ENCODE measurements at regions not wholly inside any gene's neighbourhood (a gene's known extent, or its start where the extent isn't known, plus 50 kb on each side); places are given as distances from the start of the nearest gene placed in this dataset.
"Not testable (repeated sequence)": the region's sequence is repeated elsewhere in the genome, so short reads cannot be mapped to it uniquely, and the experiment has no call there.

DNA sequence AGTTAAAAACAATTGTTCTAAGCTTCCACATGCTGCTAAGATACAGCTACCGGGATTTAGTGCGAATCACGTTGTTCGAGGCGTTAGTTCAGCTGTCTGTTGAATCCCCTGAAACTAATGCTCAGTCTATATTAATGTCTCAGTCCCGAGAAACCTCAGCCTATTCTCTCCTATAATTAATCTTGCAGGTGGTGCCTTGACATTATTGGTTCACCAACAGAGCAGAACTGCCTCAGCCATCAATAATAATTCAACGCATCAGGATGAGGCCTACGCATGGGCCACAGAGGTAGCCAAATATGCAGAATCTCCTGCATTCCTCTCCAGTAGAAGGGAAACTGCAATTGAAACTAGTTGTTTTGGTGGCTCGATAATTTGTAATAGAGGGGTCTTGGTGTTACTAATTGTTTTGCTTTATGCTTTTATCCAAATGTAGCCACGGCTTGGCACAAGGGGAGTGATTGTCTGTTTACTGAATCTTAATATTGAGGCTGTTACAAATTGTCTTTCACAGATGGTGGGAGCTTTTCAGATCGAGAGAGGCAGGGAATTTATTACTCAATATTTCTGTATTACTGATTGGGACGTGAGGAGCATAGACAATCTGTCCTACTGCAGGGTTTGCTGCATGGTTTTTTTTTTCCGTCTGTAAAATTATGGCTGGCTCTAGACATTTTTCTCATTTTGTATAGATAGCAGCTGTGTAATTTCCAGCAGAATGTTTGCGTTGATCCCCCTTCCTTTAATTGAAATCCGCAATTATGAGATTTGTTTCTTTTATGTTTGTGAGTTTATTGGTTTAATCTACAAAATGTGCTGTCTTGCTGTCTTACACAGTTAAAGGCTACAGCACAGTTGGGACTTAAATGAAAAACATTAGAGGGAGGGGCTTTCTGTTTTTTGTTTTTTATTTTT, 1036.5 kb upstream of the NOVA1 start:
- TF ChIP-seq EZH2 (IDR thresholded peaks at IDR 0.05; ENCODE audit: borderline replicate concordance, low read depth, low read length, severe bottlenecking): no peak
- TF ChIP-seq, protein P1, sequence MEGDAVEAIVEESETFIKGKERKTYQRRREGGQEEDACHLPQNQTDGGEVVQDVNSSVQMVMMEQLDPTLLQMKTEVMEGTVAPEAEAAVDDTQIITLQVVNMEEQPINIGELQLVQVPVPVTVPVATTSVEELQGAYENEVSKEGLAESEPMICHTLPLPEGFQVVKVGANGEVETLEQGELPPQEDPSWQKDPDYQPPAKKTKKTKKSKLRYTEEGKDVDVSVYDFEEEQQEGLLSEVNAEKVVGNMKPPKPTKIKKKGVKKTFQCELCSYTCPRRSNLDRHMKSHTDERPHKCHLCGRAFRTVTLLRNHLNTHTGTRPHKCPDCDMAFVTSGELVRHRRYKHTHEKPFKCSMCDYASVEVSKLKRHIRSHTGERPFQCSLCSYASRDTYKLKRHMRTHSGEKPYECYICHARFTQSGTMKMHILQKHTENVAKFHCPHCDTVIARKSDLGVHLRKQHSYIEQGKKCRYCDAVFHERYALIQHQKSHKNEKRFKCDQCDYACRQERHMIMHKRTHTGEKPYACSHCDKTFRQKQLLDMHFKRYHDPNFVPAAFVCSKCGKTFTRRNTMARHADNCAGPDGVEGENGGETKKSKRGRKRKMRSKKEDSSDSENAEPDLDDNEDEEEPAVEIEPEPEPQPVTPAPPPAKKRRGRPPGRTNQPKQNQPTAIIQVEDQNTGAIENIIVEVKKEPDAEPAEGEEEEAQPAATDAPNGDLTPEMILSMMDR (IDR thresholded peaks at IDR 0.05; ENCODE audit: borderline replicate concordance, extremely low read depth, low read length, poor library complexity, severe bottlenecking): no peak
- ATAC-seq (ENCODE audit: insufficient read depth, low read depth): no peak
- H3K9me3 ChIP-seq (ENCODE audit: insufficient read depth, low read length, severe bottlenecking): no peaks in the 10 kb centered on the region
- H3K27me3 ChIP-seq (ENCODE audit: insufficient read depth, low read length, poor library complexity): no peaks in the 10 kb centered on the region
- H3K9ac ChIP-seq (ENCODE audit: low read depth, low read length): no peak overlapping the region
- H3K27ac ChIP-seq (ENCODE audit: low read length): no peak overlapping the region
- no peaks in the 10 kb centered on the region for H3K36me3 ChIP-seq (ENCODE audit: insufficient read depth, low read length)
- no peak overlapping the region for H3K4me3 ChIP-seq (ENCODE audit: low read depth in 1 of 2, low read length in 2 of 2)
- no peaks in the 10 kb centered on the region for H3K79me2 ChIP-seq (ENCODE audit: insufficient read depth, low read length)
- no peaks in the 10 kb centered on the region for H3K4me1 ChIP-seq (ENCODE audit: insufficient read depth, low read length)
- no peak overlapping the region for H3K4me2 ChIP-seq (ENCODE audit: insufficient read depth, low read length)
- no peak for DNase-seq
- H2AFZ ChIP-seq (ENCODE audit: low read depth, low read length): no peak overlapping the region
- H4K20me1 ChIP-seq (ENCODE audit: insufficient read depth, low read length): no peaks in the 10 kb centered on the region

- not testable (repeated sequence) for H4K20me1 ChIP-seq (ENCODE audit: insufficient read depth, low read length); H3K4me2 ChIP-seq (ENCODE audit: insufficient read depth, low read length); H3K9ac ChIP-seq (ENCODE audit: low read depth, low read length); H3K27me3 ChIP-seq (ENCODE audit: insufficient read depth, low read length, poor library complexity); ATAC-seq (ENCODE audit: insufficient read depth, low read depth); H3K4me1 ChIP-seq (ENCODE audit: insufficient read depth, low read length); H3K79me2 ChIP-seq (ENCODE audit: insufficient read depth, low read length); H3K36me3 ChIP-seq (ENCODE audit: insufficient read depth, low read length); H2AFZ ChIP-seq (ENCODE audit: low read depth, low read length); H3K27ac ChIP-seq (ENCODE audit: low read length); H3K4me3 ChIP-seq (ENCODE audit: low read depth in 1 of 2, low read length in 2 of 2); DNase-seq; H3K9me3 ChIP-seq (ENCODE audit: insufficient read depth, low read length, severe bottlenecking)
Measured at GRCh38 chr14:27640688-27641087, 1042.9 kb upstream of the NOVA1 start.

DNA sequence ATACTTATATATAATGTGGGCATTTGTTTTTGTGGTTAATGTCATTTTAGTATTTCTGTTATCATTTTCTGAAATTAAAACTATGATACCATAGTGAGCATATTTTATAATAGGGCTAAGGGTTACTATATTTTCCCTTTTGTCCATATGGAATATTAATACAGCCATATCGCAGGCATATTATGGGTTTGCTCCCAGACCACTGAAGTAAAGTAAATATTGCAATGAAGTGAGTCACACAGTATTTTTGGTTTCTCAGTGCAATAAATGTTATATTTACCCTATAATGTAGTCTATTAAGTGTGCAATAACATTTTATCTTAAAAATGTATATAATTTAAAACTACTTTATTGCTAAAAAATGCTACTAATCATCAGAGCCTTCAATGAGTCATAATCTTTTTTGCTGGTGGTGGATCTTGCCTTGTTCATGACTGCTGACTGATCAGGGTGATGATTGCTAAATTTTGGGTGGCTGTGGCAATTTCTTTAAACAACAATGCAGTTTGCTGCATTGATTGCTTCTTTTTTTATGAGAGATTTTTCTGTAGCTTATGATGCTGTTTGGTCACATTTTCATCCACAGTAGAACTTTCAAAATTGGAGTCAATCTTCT, 1044.5 kb upstream of the NOVA1 start:
- DNase-seq: no peak
- H3K27me3 ChIP-seq (ENCODE audit: insufficient read depth, low read length, poor library complexity): no peaks in the 10 kb centered on the region
- H3K9ac ChIP-seq (ENCODE audit: low read depth, low read length): no peak overlapping the region
- no peaks in the 10 kb centered on the region for H3K36me3 ChIP-seq (ENCODE audit: insufficient read depth, low read length)
- H3K79me2 ChIP-seq (ENCODE audit: insufficient read depth, low read length): no peaks in the 10 kb centered on the region
- no peaks in the 10 kb centered on the region for H3K4me1 ChIP-seq (ENCODE audit: insufficient read depth, low read length)
- H3K27ac ChIP-seq (ENCODE audit: low read length): no peak overlapping the region
- ATAC-seq (ENCODE audit: insufficient read depth, low read depth): no peak
- no peak overlapping the region for H2AFZ ChIP-seq (ENCODE audit: low read depth, low read length)
- no peak overlapping the region for H3K4me3 ChIP-seq (ENCODE audit: low read depth in 1 of 2, low read length in 2 of 2)
- no peaks in the 10 kb centered on the region for H4K20me1 ChIP-seq (ENCODE audit: insufficient read depth, low read length)
- H3K4me2 ChIP-seq (ENCODE audit: insufficient read depth, low read length): no peak overlapping the region
- no peak for TF ChIP-seq EZH2 (IDR thresholded peaks at IDR 0.05; ENCODE audit: borderline replicate concordance, low read depth, low read length, severe bottlenecking)
- TF ChIP-seq, protein P1 (IDR thresholded peaks at IDR 0.05; ENCODE audit: borderline replicate concordance, extremely low read depth, low read length, poor library complexity, severe bottlenecking): no peak
- no peaks in the 10 kb centered on the region for H3K9me3 ChIP-seq (ENCODE audit: insufficient read depth, low read length, severe bottlenecking)

DNA sequence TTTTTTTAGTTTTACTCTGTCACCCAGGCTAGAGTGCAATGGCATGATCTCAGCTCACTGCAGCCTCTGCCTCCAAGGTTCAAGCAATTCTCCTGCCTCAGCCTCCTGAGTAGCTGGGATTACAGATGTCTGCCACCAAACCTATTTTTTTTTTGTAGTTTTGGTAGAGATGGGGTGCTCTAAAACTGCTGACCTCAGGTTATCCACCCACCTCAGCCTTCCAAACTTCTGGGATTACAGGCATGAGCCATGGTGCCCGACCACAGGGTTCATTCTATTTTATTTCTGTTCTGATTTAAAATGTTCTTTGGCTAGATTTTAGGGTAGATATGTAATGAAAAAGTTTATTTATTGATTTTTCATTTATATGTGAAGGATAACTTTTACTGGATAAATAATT, 1062.8 kb upstream of the NOVA1 start:
- Histone ChIP-seq H3K9ac (ENCODE audit: low read depth, low read length) (no peak overlapping the region), H2AFZ (ENCODE audit: low read depth, low read length) (no peak overlapping the region), H3K27me3 (ENCODE audit: insufficient read depth, low read length, poor library complexity) (no peaks in the 10 kb centered on the region), H4K20me1 (ENCODE audit: insufficient read depth, low read length) (no peaks in the 10 kb centered on the region), H3K27ac (ENCODE audit: low read length) (no peak overlapping the region), H3K79me2 (ENCODE audit: insufficient read depth, low read length) (no peaks in the 10 kb centered on the region), H3K9me3 (ENCODE audit: insufficient read depth, low read length, severe bottlenecking) (peaks cover 6% of the 10 kb centered on the region), H3K4me3 (ENCODE audit: low read depth in 1 of 2, low read length in 2 of 2) (no peak overlapping the region), H3K4me2 (ENCODE audit: insufficient read depth, low read length) (no peak overlapping the region), H3K36me3 (ENCODE audit: insufficient read depth, low read length) (no peaks in the 10 kb centered on the region), H3K4me1 (ENCODE audit: insufficient read depth, low read length) (no peaks in the 10 kb centered on the region)
- ATAC-seq (ENCODE audit: insufficient read depth, low read depth) (no peak), DNase-seq (no peak)
- no peak for TF ChIP-seq EZH2 (IDR thresholded peaks at IDR 0.05; ENCODE audit: borderline replicate concordance, low read depth, low read length, severe bottlenecking)
- TF ChIP-seq, protein P1 (IDR thresholded peaks at IDR 0.05; ENCODE audit: borderline replicate concordance, extremely low read depth, low read length, poor library complexity, severe bottlenecking): no peak
